Lower leg skin (tissue), 3 donors: ENCODE measurements at regions not wholly inside any gene's neighbourhood (a gene's known extent, or its start where the extent isn't known, plus 50 kb on each side); places are given as distances from the start of the nearest gene placed in this dataset.

Source experiments
- POLR2A ChIP-seq, 2 donors: fragments of 450-650 bp; IDR thresholded peaks; one replicate each; pipeline ENCODE4 v1.6.1; 2016 to 2017; ENCODE audit warnings: antibody characterized with exemption in 2 of 2, mild to moderate bottlenecking in 1 of 2, moderate library complexity in 1 of 2
- TF ChIP-seq, protein P1 (sequence below), 3 donors: fragments of 450-650 bp; IDR thresholded peaks; one replicate each; pipeline ENCODE4 v1.5.1; 2016; ENCODE audit warnings: antibody characterized with exemption in 3 of 3, mild to moderate bottlenecking in 3 of 3, moderate library complexity in 2 of 3

DNA sequence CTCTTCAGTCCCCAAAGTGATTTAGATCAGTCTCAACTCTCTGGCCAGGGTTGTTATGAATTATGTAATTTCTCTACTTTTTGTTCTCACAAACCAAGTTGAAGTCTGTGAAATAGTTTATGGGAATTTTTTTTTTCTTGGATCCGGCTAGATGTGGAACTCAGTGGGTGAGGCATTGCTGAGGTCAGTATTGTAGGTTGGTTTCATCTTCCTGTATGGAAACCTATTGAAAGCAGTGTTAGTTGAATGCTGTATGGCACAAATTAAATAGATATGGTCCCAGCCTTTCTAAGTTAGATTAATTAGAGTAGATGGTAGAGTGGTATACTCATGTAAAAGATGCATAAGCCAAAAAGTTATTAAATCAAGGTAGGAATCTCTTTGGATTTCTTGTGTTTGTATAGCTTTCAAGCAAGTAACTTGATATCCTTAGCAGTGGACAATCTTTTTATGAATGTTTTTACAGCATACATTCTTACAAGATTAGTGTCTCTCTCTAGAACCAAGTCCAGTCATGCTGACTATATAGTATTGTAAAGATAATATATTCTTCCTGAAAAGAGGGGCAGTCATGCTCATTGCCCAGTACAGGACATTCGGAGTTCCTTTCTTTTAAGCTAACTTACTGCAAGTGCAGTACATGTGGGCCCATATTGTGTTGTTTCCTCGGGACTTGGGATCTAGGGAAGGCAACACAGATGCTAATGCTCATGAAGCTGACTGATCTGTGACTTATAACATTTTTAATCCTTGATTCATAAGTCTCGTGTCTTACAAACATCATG lies 2541.1 kb downstream of the PCDH9 start:
- TF ChIP-seq POLR2A (IDR thresholded peaks at IDR 0.05) = no peak
- TF ChIP-seq, protein P1, sequence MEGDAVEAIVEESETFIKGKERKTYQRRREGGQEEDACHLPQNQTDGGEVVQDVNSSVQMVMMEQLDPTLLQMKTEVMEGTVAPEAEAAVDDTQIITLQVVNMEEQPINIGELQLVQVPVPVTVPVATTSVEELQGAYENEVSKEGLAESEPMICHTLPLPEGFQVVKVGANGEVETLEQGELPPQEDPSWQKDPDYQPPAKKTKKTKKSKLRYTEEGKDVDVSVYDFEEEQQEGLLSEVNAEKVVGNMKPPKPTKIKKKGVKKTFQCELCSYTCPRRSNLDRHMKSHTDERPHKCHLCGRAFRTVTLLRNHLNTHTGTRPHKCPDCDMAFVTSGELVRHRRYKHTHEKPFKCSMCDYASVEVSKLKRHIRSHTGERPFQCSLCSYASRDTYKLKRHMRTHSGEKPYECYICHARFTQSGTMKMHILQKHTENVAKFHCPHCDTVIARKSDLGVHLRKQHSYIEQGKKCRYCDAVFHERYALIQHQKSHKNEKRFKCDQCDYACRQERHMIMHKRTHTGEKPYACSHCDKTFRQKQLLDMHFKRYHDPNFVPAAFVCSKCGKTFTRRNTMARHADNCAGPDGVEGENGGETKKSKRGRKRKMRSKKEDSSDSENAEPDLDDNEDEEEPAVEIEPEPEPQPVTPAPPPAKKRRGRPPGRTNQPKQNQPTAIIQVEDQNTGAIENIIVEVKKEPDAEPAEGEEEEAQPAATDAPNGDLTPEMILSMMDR (IDR thresholded peaks at IDR 0.05) = no peak
